HEK293T (cell line): ENCODE measurements at regions not wholly inside any gene's neighbourhood (a gene's known extent, or its start where the extent isn't known, plus 50 kb on each side); places are given as distances from the start of the nearest gene placed in this dataset.

Experiments
- ARNT ChIP-seq: fragments of 450-650 bp; IDR thresholded peaks from 2 replicates; pipeline ENCODE4 v1.6.1; 2017; ENCODE audit warnings: mild to moderate bottlenecking
- BHLHE40 ChIP-seq: fragments of 450-650 bp; IDR thresholded peaks from 2 replicates; pipeline ENCODE4 v1.6.1; 2016; ENCODE audit warnings: mild to moderate bottlenecking, moderate library complexity, borderline replicate concordance
- ELF4 ChIP-seq: fragments of 450-650 bp; IDR thresholded peaks from 2 replicates; pipeline ENCODE4 v1.6.1; 2017; ENCODE audit warnings: antibody characterized with exemption
- FOXA1 ChIP-seq: fragments of 450-650 bp; IDR thresholded peaks from 2 replicates; pipeline ENCODE4 v1.6.1; 2016; ENCODE audit warnings: mild to moderate bottlenecking
- FOXM1 ChIP-seq: fragments of 450-650 bp; IDR thresholded peaks from 2 replicates; pipeline ENCODE4 v1.6.1; 2017; ENCODE audit warnings: mild to moderate bottlenecking, borderline replicate concordance
- L3MBTL2 ChIP-seq: fragments of 450-650 bp; conservative IDR thresholded peaks from 2 replicates; pipeline ENCODE4 v1.6.1; 2016; ENCODE audit warnings: mild to moderate bottlenecking

DNA sequence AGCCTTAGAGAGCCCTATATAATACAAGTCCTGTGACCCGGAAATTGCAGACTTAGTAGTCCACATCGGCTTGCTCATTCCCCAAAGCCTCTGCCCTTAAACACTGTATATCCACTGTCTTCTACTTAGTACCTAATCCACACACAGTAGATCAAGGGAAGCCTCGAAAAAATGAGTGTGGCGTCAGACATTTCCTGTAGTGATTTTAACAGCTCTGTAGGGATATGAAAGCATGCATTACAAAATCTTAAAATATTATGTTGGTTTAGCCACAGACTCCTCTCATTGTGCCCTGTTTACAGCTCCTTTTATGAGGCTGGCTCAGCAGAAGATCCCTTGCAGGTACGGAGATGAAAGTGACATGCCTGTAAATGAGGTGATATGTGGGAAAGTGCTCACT is 416.3 kb downstream of the LIG4 start:
- TF ChIP-seq BHLHE40 (no peak), FOXM1 (no peak), L3MBTL2 (no peak), ARNT (no peak), FOXA1 (no peak), ELF4 (no peak)
